ENCODE measurements at regions not wholly inside any gene's neighbourhood (a gene's known extent, or its start where the extent isn't known, plus 50 kb on each side); places are given as distances from the start of the nearest gene placed in this dataset.

GRCh38 chr18:65414501-65414900, 336.3 kb upstream of the CDH7 start:
- DNase-seq: no peak
- peaks cover 1% of the 10 kb centered on the region for H3K9me3 Mint-ChIP-seq
- no peak for TF ChIP-seq CTCF (IDR thresholded peaks at IDR 0.05)
- no peak for ATAC-seq
- no peak overlapping the region for H3K4me3 Mint-ChIP-seq
- H3K36me3 Mint-ChIP-seq (ENCODE audit: low read depth): no peaks in the 10 kb centered on the region
- no peaks in the 10 kb centered on the region for H3K4me1 Mint-ChIP-seq (ENCODE audit: low read depth)
- intact Hi-C loops (cut with micrococcal nuclease): no loop called here
- H3K27me3 Mint-ChIP-seq: no peaks in the 10 kb centered on the region
- ChIA-PET POLR2A (no interaction called here), CTCF (no interaction called here)
- H3K27ac Mint-ChIP-seq: no peak overlapping the region

DNA sequence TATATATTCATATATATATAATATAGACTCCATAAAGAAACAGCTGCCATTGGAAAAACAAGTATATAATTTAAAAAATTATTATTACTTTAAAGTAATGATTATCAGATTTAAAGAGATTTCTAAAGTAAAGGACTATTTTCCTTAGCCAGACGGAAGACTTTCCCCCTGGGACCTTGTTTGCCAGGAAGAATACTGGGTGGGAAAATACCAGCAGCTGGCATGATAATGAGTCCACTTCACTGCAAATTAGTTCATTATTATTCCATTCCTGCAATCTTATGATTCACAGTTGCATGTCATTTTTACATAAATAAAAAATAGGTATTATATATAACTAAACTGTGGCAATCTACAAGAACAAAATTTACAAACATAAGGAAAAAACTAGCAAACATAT, 339.8 kb upstream of the CDH7 start:
- DNase-seq (no peak), ATAC-seq (no peak)
- intact Hi-C loops (cut with micrococcal nuclease): no loop called here
- Mint-ChIP-seq H3K4me3 (no peak overlapping the region), H3K4me1 (ENCODE audit: low read depth) (no peaks in the 10 kb centered on the region), H3K9me3 (peaks cover 3% of the 10 kb centered on the region), H3K27ac (no peak overlapping the region), H3K36me3 (ENCODE audit: low read depth) (no peaks in the 10 kb centered on the region), H3K27me3 (no peaks in the 10 kb centered on the region)
- CTCF ChIA-PET: no interaction called here
- POLR2A ChIA-PET: no interaction called here
- no peak for TF ChIP-seq CTCF (IDR thresholded peaks at IDR 0.05)

- no peaks in the 10 kb centered on the region for H3K27me3 Mint-ChIP-seq
- POLR2A ChIA-PET: no interaction called here
- peaks cover 3% of the 10 kb centered on the region for H3K9me3 Mint-ChIP-seq
Observed at GRCh38 chr18:65409261-65409660, 341.6 kb upstream of the CDH7 start.

GRCh38 chr18:65403534-65403933, 347.3 kb upstream of the CDH7 start:
- intact Hi-C loops (cut with micrococcal nuclease): no loop called here
- Mint-ChIP-seq H3K4me3 (no peak overlapping the region), H3K27me3 (no peaks in the 10 kb centered on the region), H3K4me1 (ENCODE audit: low read depth) (no peaks in the 10 kb centered on the region), H3K27ac (no peak overlapping the region), H3K9me3 (peaks cover 5% of the 10 kb centered on the region), H3K36me3 (ENCODE audit: low read depth) (no peaks in the 10 kb centered on the region)
- POLR2A ChIA-PET: no interaction called here
- DNase-seq (no peak), ATAC-seq (no peak)
- CTCF ChIA-PET: no interaction called here
- no peak for TF ChIP-seq CTCF (IDR thresholded peaks at IDR 0.05)

More at GRCh38 chr18:65409261-65409660, 341.6 kb upstream of the CDH7 start:
- Mint-ChIP-seq H3K36me3 (ENCODE audit: low read depth) (no peaks in the 10 kb centered on the region), H3K4me3 (no peak overlapping the region), H3K27ac (no peak overlapping the region), H3K4me1 (ENCODE audit: low read depth) (no peaks in the 10 kb centered on the region)
- CTCF ChIA-PET: no interaction called here
- ATAC-seq: no peak
- DNase-seq: no peak
- no peak for TF ChIP-seq CTCF (IDR thresholded peaks at IDR 0.05)
- intact Hi-C loops (cut with micrococcal nuclease): no loop called here

DNA sequence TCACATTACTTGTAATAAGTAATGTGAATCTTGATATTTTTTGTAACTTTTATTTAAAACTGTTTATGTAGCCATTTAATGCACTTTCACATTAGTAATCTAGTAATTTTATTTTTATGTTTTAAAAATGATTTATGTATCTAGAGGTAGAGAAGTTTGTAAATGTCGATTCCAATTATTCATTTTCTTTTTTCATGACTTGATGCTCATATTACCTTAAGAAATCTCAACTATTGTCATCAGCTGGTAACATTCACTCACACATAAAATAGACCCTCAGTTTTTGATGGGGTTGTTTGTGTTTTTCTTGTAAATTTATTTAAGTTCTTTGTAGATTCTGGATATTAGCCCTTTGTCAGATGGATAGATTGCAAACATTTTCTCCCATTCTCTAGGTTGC, 351.7 kb upstream of the CDH7 start:
- DNase-seq (no peak), ATAC-seq (no peak)
- ChIA-PET CTCF (no interaction called here), POLR2A (no interaction called here)
- Mint-ChIP-seq H3K36me3 (ENCODE audit: low read depth) (no peaks in the 10 kb centered on the region), H3K9me3 (peaks cover 6% of the 10 kb centered on the region), H3K4me3 (no peak overlapping the region), H3K27me3 (no peaks in the 10 kb centered on the region), H3K27ac (no peak overlapping the region), H3K4me1 (ENCODE audit: low read depth) (no peaks in the 10 kb centered on the region)
- intact Hi-C loops (cut with micrococcal nuclease): no loop called here
- TF ChIP-seq CTCF (IDR thresholded peaks at IDR 0.05): no peak
